GM13976 (cell line): ENCODE measurements at regions not wholly inside any gene's neighbourhood (a gene's known extent, or its start where the extent isn't known, plus 50 kb on each side); places are given as distances from the start of the nearest gene placed in this dataset.

Source experiments
- DNase-seq: peaks from one replicate; pipeline ENCODE4 v3.0.0; 2012; ENCODE audit warnings: low spot score
- CTCF ChIP-seq: IDR thresholded peaks from 2 replicates; pipeline ENCODE4 v1.5.1; 2012; ENCODE audit warnings: borderline replicate concordance, mild to moderate bottlenecking; ENCODE audit not compliant: insufficient read depth; ENCODE audit errors: extremely low read depth, missing control alignments, control extremely low read depth
- in situ Hi-C: fragments of 300-500 bp; cut with MboI; formaldehyde crosslinking; loops from one replicate; pipeline ENCODE4 v1.12.0; 2022; ENCODE audit warnings: low sequenced_read_pairs, mixed read lengths, inconsistent platforms; ENCODE audit not compliant: unreplicated experiment

- in situ Hi-C loops: no loop called here
- TF ChIP-seq CTCF: no peak
- no peak for DNase-seq
Measured at GRCh38 chr2:147091448-147091847, 753.4 kb upstream of the ACVR2A start.

DNA sequence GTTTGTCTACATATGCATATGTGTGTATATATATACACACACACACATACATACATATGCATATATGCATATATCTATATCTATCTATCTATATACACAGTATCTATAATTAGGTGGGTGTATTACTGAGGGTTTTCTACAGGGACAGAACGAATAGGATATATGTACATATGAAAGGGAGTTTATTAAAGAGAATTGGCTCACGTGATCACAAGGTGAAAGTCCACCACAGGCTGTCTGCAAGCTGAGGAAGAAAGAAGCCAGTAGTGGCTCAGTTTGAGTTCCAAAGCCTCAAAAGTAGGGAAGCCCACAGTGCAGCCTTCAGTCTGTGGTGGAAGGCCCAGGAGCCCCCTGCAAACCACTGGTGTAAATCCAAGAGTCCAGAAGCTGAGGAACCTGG lies 756.0 kb upstream of the ACVR2A start:
- in situ Hi-C loops: loop anchor here (10.0 kb wide), 1 partner anchor 246 kb away; no protein-coding TSS in a partner anchor
- no peak for DNase-seq

GRCh38 chr2:147086715-147087114 lies 758.1 kb upstream of the ACVR2A start:
- TF ChIP-seq CTCF: no peak
- no peak for DNase-seq
- in situ Hi-C loops: loop anchor here (10.0 kb wide), 1 partner anchor 248 kb away; no protein-coding TSS in a partner anchor

More for the DNA sequence above, 756.0 kb upstream of the ACVR2A start:
- no peak for TF ChIP-seq CTCF

GRCh38 chr2:147083664-147084063 lies 761.2 kb upstream of the ACVR2A start:
- no peak for TF ChIP-seq CTCF
- in situ Hi-C loops: loop anchor here (10.0 kb wide), 1 partner anchor 251 kb away; no protein-coding TSS in a partner anchor
- no peak for DNase-seq

- TF ChIP-seq CTCF: peak; percentile 74
- in situ Hi-C loops: loop anchor here (10.0 kb wide), 1 partner anchor 252 kb away; no protein-coding TSS in a partner anchor
Measured at GRCh38 chr2:147082850-147083522, 761.8 kb upstream of the ACVR2A start.

GRCh38 chr2:147081831-147082230 lies 763.0 kb upstream of the ACVR2A start:
- in situ Hi-C loops: loop anchor here (10.0 kb wide), 1 partner anchor 253 kb away; no protein-coding TSS in a partner anchor
- TF ChIP-seq CTCF: no peak
- DNase-seq: no peak

More at GRCh38 chr2:147082850-147083522, 761.8 kb upstream of the ACVR2A start:
- peak; percentile 31 for DNase-seq

- no peak for TF ChIP-seq CTCF
- in situ Hi-C loops: no loop called here
- no peak for DNase-seq
Measured at GRCh38 chr2:147076634-147077033, 768.2 kb upstream of the ACVR2A start.
